COLO829 (cell line): ENCODE measurements at regions not wholly inside any gene's neighbourhood (a gene's known extent, or its start where the extent isn't known, plus 50 kb on each side); places are given as distances from the start of the nearest gene placed in this dataset.
"Not testable (repeated sequence)": the region's sequence is repeated elsewhere in the genome, so short reads cannot be mapped to it uniquely, and the experiment has no call there.

Experiments used
- DNase-seq: peaks from one replicate; pipeline ENCODE4 v3.0.0; 2012; ENCODE audit warnings: low spot score

- DNase-seq: no peak
Measured at GRCh38 chr9:129435988-129436717, 184.7 kb downstream of the C9orf50 start.

GRCh38 chr9:129435291-129435690 lies 185.6 kb downstream of the C9orf50 start:
- no peak for DNase-seq

GRCh38 chr9:129434187-129434586 lies 186.7 kb downstream of the C9orf50 start:
- DNase-seq: no peak

- DNase-seq: no peak
Measured at GRCh38 chr9:129432297-129433154, 188.4 kb downstream of the C9orf50 start.

GRCh38 chr9:129430940-129431643 lies 189.8 kb downstream of the C9orf50 start:
- DNase-seq: no peak

GRCh38 chr9:129428864-129429577 lies 191.9 kb downstream of the C9orf50 start:
- no peak for DNase-seq

GRCh38 chr9:129427149-129427548 lies 193.8 kb downstream of the C9orf50 start:
- DNase-seq: no peak

- DNase-seq: not testable (repeated sequence)
Measured at GRCh38 chr9:129423755-129424154, 197.1 kb downstream of the C9orf50 start.

- no peak for DNase-seq
Measured at GRCh38 chr9:129423216-129423615, 197.7 kb downstream of the C9orf50 start.

GRCh38 chr9:129422843-129423192 lies 198.1 kb downstream of the C9orf50 start:
- DNase-seq: no peak

- no peak for DNase-seq
Measured at GRCh38 chr9:129422032-129422842, 198.7 kb downstream of the C9orf50 start.

- DNase-seq: no peak
Measured at GRCh38 chr9:129421371-129421770, 199.5 kb downstream of the C9orf50 start.

- no peak for DNase-seq
Measured at GRCh38 chr9:129420721-129421120, 200.2 kb downstream of the C9orf50 start.

GRCh38 chr9:129419382-129419899 lies 201.5 kb downstream of the C9orf50 start:
- no peak for DNase-seq

- no peak for DNase-seq
Measured at GRCh38 chr9:129418451-129418850, 202.4 kb downstream of the C9orf50 start.

- DNase-seq: no peak
Measured at GRCh38 chr9:129416821-129417539, 203.9 kb downstream of the C9orf50 start.

- no peak for DNase-seq
Measured at GRCh38 chr9:129415942-129416651, 204.8 kb downstream of the C9orf50 start.

- DNase-seq: no peak
Measured at GRCh38 chr9:129414993-129415941, 205.6 kb downstream of the C9orf50 start.
